K562 (cell line): ENCODE measurements at regions not wholly inside any gene's neighbourhood (a gene's known extent, or its start where the extent isn't known, plus 50 kb on each side); places are given as distances from the start of the nearest gene placed in this dataset.

Experiments used
- CBX5 ChIP-seq: IDR thresholded peaks from 2 replicates; pipeline ENCODE4 v1.6.1; 2014; ENCODE audit warnings: low read depth, borderline replicate concordance
- CEBPG ChIP-seq, 3 experiments: fragments of 200-800 bp in 1 of 3; sonication (Bioruptor generic) in 1 of 3; sonication (generic) in 1 of 3; formaldehyde crosslinking in 1 of 3; IDR thresholded peaks in 2 of 3; conservative IDR thresholded peaks in 1 of 3; 2 replicates each; pipeline versions ENCODE4 v1.6.1 to v1.8.0; 2016 to 2022; ENCODE audit warnings: missing compliant biosample characterization in 2 of 3, missing genetic modification characterization in 2 of 3, mild to moderate bottlenecking in 1 of 3, missing genetic modification reagents in 1 of 3
- EGR1 ChIP-seq: fragments of 450-650 bp; conservative IDR thresholded peaks from 2 replicates; pipeline ENCODE4 v1.6.1; 2017; ENCODE audit warnings: mild to moderate bottlenecking
- FOSL1 ChIP-seq: fragments of 200-800 bp; sonication (Bioruptor generic); conservative IDR thresholded peaks from 2 replicates; pipeline ENCODE4 v1.6.1; 2016; ENCODE audit warnings: missing genetic modification characterization, missing compliant biosample characterization
- GATA2 ChIP-seq: sonication (generic); formaldehyde crosslinking; IDR thresholded peaks from 2 replicates; pipeline ENCODE4 v1.4.0; 2020; ENCODE audit warnings: mild to moderate bottlenecking, missing genetic modification reagents
- IFI16 ChIP-seq: fragments of 250-450 bp; sonication (Bioruptor Pico); IDR thresholded peaks from 2 replicates; pipeline ENCODE4 v2.1.2; 2022; ENCODE audit warnings: mild to moderate bottlenecking, inconsistent platforms
- JUN ChIP-seq, 2 experiments: sonication (generic) in 1 of 2; formaldehyde crosslinking in 1 of 2; IDR thresholded peaks; 2 replicates each; pipeline versions ENCODE4 v1.6.1 to v1.8.0; 2012 to 2022; ENCODE audit warnings: borderline replicate concordance in 2 of 2, mild to moderate bottlenecking in 2 of 2, improper control_type of control experiment in 1 of 2, low read depth in 1 of 2, low read length in 1 of 2, missing genetic modification reagents in 1 of 2
- MIER1 ChIP-seq: fragments of 450-650 bp; IDR thresholded peaks from 2 replicates; pipeline ENCODE4 v1.6.1; 2016; ENCODE audit warnings: antibody characterized with exemption, mild to moderate bottlenecking, low read depth
- NCOR1 ChIP-seq: fragments of 450-650 bp; IDR thresholded peaks from 2 replicates; pipeline ENCODE4 v1.6.1; 2016; ENCODE audit warnings: mild to moderate bottlenecking, moderate library complexity
- TAF15 ChIP-seq: fragments of 200-400 bp; formaldehyde crosslinking; IDR thresholded peaks from 2 replicates; pipeline ENCODE4 v1.6.1; 2017; ENCODE audit warnings: mild to moderate bottlenecking, low read depth, low read length, moderate library complexity
- ZBTB17 ChIP-seq: fragments of 450-650 bp; formaldehyde crosslinking; IDR thresholded peaks from 2 replicates; pipeline ENCODE4 v1.4.0; 2020; ENCODE audit warnings: mild to moderate bottlenecking
- ZNF165 ChIP-seq: fragments of 250-450 bp; sonication (Bioruptor Pico); IDR thresholded peaks from 2 replicates; pipeline ENCODE4 v1.4.0; 2020; ENCODE audit warnings: borderline replicate concordance
- ZNF696 ChIP-seq: fragments of 250-450 bp; sonication (Bioruptor Pico); conservative IDR thresholded peaks from 2 replicates; pipeline ENCODE4 v1.4.0; 2020; ENCODE audit warnings: mild to moderate bottlenecking, moderate library complexity
- TF ChIP-seq, protein P1 (sequence below): IDR thresholded peaks from 2 replicates; pipeline ENCODE4 v1.6.1; 2012; ENCODE audit warnings: low read depth, low read length, improper control_type of control experiment, borderline replicate concordance
- TF ChIP-seq, protein P2 (sequence below): fragments of 450-650 bp; IDR thresholded peaks from 2 replicates; pipeline ENCODE4 v1.7.0; 2016; ENCODE audit warnings: borderline replicate concordance
- TF ChIP-seq, protein P3 (sequence below), 2 experiments: fragments of 450-650 bp in 1 of 2; IDR thresholded peaks; 2 replicates each; pipeline ENCODE4 v1.6.1; 2011 to 2017; ENCODE audit warnings: low read depth in 2 of 2, antibody characterized with exemption in 1 of 2, borderline replicate concordance in 1 of 2, low read length in 1 of 2, mild to moderate bottlenecking in 1 of 2, mixed read lengths in 1 of 2; ENCODE audit not compliant: control insufficient read depth in 1 of 2
- TF ChIP-seq, protein P4 (sequence below): fragments of 450-650 bp; formaldehyde crosslinking; IDR thresholded peaks from 2 replicates; pipeline ENCODE4 v1.4.0; 2020; ENCODE audit warnings: mild to moderate bottlenecking, moderate library complexity

DNA sequence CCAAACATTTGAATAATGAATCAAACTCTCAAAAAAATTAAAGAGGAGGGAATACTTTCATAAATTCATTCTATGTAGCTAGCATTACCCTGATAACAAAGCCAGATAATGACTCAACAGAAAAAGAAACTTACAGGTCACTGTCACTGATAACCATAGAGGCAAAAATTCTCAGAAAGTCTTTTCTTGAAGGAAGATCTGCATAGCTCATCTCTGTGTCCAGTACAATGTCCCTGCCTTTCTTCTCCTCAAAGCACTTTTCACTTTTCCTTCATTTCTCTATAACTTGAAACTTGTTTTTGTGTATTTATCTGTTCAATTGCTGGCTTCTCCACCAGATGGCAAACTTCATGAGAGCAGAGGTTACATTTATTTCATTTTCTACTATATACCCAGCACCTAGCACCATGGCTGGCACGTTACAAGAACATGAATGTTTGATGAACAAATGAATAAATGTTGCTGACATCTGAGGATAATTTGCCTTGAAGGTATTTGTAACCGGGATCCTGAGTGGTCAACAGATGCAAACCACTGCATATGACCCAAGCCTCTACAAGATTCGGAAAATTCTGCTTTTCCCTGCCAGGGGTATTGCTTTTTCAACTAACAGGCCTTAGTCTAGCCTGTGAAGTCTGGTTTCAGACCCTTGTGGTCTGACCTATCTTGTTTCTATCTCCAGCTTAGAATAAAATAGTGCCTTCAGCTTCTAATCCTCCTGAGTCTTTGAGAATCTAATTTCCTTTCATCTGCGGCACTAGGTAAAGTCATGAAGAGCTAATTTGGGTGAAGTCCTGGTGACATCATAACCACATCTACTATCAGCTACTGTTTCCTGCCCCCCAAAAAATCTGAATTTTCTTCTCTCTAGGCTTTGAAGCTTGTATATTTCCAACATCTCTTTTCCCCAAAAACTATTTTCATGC, 52.5 kb upstream of the ANTXR2 start (continued):
- TF ChIP-seq, protein P1, sequence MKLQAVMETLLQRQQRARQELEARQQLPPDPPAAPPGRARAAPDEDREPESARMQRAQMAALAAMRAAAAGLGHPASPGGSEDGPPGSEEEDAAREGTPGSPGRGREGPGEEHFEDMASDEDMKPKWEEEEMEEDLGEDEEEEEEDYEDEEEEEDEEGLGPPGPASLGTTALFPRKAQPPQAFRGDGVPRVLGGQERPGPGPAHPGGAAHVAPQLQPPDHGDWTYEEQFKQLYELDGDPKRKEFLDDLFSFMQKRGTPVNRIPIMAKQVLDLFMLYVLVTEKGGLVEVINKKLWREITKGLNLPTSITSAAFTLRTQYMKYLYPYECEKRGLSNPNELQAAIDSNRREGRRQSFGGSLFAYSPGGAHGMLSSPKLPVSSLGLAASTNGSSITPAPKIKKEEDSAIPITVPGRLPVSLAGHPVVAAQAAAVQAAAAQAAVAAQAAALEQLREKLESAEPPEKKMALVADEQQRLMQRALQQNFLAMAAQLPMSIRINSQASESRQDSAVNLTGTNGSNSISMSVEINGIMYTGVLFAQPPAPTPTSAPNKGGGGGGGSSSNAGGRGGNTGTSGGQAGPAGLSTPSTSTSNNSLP: peak; percentile 91; the same call in 1 of the 2 replicates
- TF ChIP-seq GATA2 (CRISPR knock-in tag) (0 out of 2 replicates have a peak, but pooled peaks have one; percentile 22), TAF15 (no peak), ZNF165 (CRISPR knock-in tag) (no peak), IFI16 (CRISPR knock-in tag) (0 out of 2 replicates have a peak, but pooled peaks have one; percentile 52), FOSL1 (tag) (peak; percentile 71), MIER1 (no peak), CBX5 (no peak), ZBTB17 (0 out of 2 replicates have a peak, but pooled peaks have one; percentile 26), CEBPG (CRISPR knock-in tag; IDR thresholded peaks at IDR 0.05) (no peak), CEBPG (tag; conservative IDR thresholded peaks at IDR 0.05 in 1 of 2, IDR thresholded peaks at IDR 0.05 in 1 of 2) (peak; percentile 3 to 6; a peak in 1 of 4 replicates), ZNF696 (no peak), JUN (IDR thresholded peaks at IDR 0.05; ENCODE audit: borderline replicate concordance, low read depth, low read length) (0 out of 2 replicates have a peak, but pooled peaks have one; percentile 5), JUN (CRISPR knock-in tag; IDR thresholded peaks at IDR 0.05; ENCODE audit: borderline replicate concordance) (no peak), NCOR1 (peak; percentile 35; the same call in 1 of the 2 replicates), EGR1 (no peak)
- TF ChIP-seq, protein P2, sequence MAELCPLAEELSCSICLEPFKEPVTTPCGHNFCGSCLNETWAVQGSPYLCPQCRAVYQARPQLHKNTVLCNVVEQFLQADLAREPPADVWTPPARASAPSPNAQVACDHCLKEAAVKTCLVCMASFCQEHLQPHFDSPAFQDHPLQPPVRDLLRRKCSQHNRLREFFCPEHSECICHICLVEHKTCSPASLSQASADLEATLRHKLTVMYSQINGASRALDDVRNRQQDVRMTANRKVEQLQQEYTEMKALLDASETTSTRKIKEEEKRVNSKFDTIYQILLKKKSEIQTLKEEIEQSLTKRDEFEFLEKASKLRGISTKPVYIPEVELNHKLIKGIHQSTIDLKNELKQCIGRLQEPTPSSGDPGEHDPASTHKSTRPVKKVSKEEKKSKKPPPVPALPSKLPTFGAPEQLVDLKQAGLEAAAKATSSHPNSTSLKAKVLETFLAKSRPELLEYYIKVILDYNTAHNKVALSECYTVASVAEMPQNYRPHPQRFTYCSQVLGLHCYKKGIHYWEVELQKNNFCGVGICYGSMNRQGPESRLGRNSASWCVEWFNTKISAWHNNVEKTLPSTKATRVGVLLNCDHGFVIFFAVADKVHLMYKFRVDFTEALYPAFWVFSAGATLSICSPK: no peak
- TF ChIP-seq, protein P3, sequence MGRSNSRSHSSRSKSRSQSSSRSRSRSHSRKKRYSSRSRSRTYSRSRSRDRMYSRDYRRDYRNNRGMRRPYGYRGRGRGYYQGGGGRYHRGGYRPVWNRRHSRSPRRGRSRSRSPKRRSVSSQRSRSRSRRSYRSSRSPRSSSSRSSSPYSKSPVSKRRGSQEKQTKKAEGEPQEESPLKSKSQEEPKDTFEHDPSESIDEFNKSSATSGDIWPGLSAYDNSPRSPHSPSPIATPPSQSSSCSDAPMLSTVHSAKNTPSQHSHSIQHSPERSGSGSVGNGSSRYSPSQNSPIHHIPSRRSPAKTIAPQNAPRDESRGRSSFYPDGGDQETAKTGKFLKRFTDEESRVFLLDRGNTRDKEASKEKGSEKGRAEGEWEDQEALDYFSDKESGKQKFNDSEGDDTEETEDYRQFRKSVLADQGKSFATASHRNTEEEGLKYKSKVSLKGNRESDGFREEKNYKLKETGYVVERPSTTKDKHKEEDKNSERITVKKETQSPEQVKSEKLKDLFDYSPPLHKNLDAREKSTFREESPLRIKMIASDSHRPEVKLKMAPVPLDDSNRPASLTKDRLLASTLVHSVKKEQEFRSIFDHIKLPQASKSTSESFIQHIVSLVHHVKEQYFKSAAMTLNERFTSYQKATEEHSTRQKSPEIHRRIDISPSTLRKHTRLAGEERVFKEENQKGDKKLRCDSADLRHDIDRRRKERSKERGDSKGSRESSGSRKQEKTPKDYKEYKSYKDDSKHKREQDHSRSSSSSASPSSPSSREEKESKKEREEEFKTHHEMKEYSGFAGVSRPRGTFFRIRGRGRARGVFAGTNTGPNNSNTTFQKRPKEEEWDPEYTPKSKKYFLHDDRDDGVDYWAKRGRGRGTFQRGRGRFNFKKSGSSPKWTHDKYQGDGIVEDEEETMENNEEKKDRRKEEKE (IDR thresholded peaks at IDR 0.05; ENCODE audit: borderline replicate concordance in 1 of 2, control insufficient read depth in 1 of 2, low read depth in 2 of 2, low read length in 1 of 2): no peak
- TF ChIP-seq, protein P4, sequence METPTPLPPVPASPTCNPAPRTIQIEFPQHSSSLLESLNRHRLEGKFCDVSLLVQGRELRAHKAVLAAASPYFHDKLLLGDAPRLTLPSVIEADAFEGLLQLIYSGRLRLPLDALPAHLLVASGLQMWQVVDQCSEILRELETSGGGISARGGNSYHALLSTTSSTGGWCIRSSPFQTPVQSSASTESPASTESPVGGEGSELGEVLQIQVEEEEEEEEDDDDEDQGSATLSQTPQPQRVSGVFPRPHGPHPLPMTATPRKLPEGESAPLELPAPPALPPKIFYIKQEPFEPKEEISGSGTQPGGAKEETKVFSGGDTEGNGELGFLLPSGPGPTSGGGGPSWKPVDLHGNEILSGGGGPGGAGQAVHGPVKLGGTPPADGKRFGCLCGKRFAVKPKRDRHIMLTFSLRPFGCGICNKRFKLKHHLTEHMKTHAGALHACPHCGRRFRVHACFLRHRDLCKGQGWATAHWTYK (CRISPR knock-in tag): no peak
